ENCODE measurements at regions not wholly inside any gene's neighbourhood (a gene's known extent, or its start where the extent isn't known, plus 50 kb on each side); places are given as distances from the start of the nearest gene placed in this dataset.

DNA sequence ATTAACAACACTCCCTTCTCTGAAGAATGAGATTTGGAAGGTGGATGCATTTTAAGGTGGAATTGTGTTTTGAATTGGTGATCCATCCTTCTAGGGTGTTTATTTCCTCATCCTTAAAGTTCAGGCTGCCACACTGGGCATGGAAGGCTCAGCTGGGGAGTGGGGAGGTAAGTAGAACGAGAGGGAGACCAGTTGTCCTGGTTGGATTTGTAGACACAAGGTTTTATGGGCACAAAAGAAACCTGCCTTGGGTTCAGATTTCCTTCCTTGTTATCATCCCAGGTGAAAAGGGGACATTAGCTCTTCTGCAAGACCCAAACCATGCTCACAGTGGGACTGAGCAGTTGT is 101.0 kb upstream of the SIX3 start:
- TF ChIP-seq, protein P1, sequence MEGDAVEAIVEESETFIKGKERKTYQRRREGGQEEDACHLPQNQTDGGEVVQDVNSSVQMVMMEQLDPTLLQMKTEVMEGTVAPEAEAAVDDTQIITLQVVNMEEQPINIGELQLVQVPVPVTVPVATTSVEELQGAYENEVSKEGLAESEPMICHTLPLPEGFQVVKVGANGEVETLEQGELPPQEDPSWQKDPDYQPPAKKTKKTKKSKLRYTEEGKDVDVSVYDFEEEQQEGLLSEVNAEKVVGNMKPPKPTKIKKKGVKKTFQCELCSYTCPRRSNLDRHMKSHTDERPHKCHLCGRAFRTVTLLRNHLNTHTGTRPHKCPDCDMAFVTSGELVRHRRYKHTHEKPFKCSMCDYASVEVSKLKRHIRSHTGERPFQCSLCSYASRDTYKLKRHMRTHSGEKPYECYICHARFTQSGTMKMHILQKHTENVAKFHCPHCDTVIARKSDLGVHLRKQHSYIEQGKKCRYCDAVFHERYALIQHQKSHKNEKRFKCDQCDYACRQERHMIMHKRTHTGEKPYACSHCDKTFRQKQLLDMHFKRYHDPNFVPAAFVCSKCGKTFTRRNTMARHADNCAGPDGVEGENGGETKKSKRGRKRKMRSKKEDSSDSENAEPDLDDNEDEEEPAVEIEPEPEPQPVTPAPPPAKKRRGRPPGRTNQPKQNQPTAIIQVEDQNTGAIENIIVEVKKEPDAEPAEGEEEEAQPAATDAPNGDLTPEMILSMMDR (IDR thresholded peaks at IDR 0.05; ENCODE audit: low read depth, low read length), result no peak
- Histone ChIP-seq H3K27ac (ENCODE audit: low read depth, low read length) (no peak overlapping the region), H3K4me3 (ENCODE audit: low read depth, low read length) (no peak overlapping the region), H3K9me3 (ENCODE audit: control insufficient read depth, insufficient read depth, low read length) (no peaks in the 10 kb centered on the region), H3K27me3 (ENCODE audit: control insufficient read depth, insufficient read depth, low read length) (peaks cover 10% of the 10 kb centered on the region)
- ChIA-PET POLR2A (no interaction called here), CTCF (no interaction called here)
- no peak for DNase-seq (ENCODE audit: low read depth, low spot score)

- no peak for DNase-seq (ENCODE audit: low read depth, low spot score)
- TF ChIP-seq, protein P1 (IDR thresholded peaks at IDR 0.05; ENCODE audit: low read depth, low read length), result no peak
- ChIA-PET POLR2A (no interaction called here), CTCF (no interaction called here)
- no peaks in the 10 kb centered on the region for H3K9me3 ChIP-seq (ENCODE audit: control insufficient read depth, insufficient read depth, low read length)
- H3K27me3 ChIP-seq (ENCODE audit: control insufficient read depth, insufficient read depth, low read length), result peaks cover 10% of the 10 kb centered on the region
- H3K4me3 ChIP-seq (ENCODE audit: low read depth, low read length), result no peak overlapping the region
- no peak overlapping the region for H3K27ac ChIP-seq (ENCODE audit: low read depth, low read length)
Observed at GRCh38 chr2:44843086-44843485, 98.4 kb upstream of the SIX3 start.

GRCh38 chr2:44843641-44844310 is 97.7 kb upstream of the SIX3 start:
- Histone ChIP-seq H3K4me3 (ENCODE audit: low read depth, low read length) (no peak overlapping the region), H3K27me3 (ENCODE audit: control insufficient read depth, insufficient read depth, low read length) (peaks cover 13% of the 10 kb centered on the region), H3K9me3 (ENCODE audit: control insufficient read depth, insufficient read depth, low read length) (no peaks in the 10 kb centered on the region), H3K27ac (ENCODE audit: low read depth, low read length) (no peak overlapping the region)
- DNase-seq (ENCODE audit: low read depth, low spot score), result no peak
- TF ChIP-seq, protein P1 (IDR thresholded peaks at IDR 0.05; ENCODE audit: low read depth, low read length), result no peak
- CTCF ChIA-PET, result no interaction called here
- POLR2A ChIA-PET, result no interaction called here

DNA sequence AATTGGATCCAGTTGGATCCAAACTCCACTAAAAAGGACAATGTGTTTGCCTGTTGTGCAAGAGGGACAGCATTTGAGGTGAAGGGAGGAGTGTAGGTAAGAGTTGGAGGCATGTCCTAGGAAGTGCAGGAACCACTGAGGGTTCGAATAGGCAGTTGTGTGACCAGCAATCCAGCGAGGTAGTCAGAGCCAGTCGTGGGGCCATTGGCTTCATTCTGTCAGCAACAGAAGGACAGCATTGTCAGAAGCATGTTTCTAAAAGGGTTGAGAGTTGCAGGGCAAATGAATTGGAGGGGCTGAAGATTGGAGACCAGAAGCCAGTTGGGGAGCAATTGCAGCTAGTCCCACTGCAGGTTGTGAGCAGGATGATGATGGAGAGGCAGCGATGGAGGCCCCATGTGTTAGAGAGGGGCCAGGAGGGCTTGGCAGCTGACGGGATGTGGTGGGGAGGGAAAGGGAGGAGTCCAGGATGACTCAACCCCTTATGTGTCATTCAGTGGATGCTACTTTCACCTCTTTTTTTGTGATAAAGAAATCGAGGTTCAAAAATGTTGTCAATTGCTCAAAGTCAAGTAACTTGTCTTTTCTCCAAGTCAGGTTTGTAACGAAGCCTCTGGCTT is 96.7 kb upstream of the SIX3 start:
- no peak for DNase-seq (ENCODE audit: low read depth, low spot score)
- H3K9me3 ChIP-seq (ENCODE audit: control insufficient read depth, insufficient read depth, low read length), result no peaks in the 10 kb centered on the region
- CTCF ChIA-PET, result no interaction called here
- TF ChIP-seq, protein P1 (IDR thresholded peaks at IDR 0.05; ENCODE audit: low read depth, low read length), result no peak
- H3K4me3 ChIP-seq (ENCODE audit: low read depth, low read length), result no peak overlapping the region
- no peak overlapping the region for H3K27ac ChIP-seq (ENCODE audit: low read depth, low read length)
- POLR2A ChIA-PET, result no interaction called here
- H3K27me3 ChIP-seq (ENCODE audit: control insufficient read depth, insufficient read depth, low read length), result peaks cover 13% of the 10 kb centered on the region

- Histone ChIP-seq H3K27ac (ENCODE audit: low read depth, low read length) (no peak overlapping the region), H3K9me3 (ENCODE audit: control insufficient read depth, insufficient read depth, low read length) (no peaks in the 10 kb centered on the region), H3K4me3 (ENCODE audit: low read depth, low read length) (no peak overlapping the region), H3K27me3 (ENCODE audit: control insufficient read depth, insufficient read depth, low read length) (peaks cover 3% of the 10 kb centered on the region)
- DNase-seq (ENCODE audit: low read depth, low spot score), result no peak
- TF ChIP-seq, protein P1 (IDR thresholded peaks at IDR 0.05; ENCODE audit: low read depth, low read length), result no peak
- POLR2A ChIA-PET, result no interaction called here
- CTCF ChIA-PET, result no interaction called here
Observed at GRCh38 chr2:44848026-44848425, 93.5 kb upstream of the SIX3 start.
